ENCODE measurements at regions not wholly inside any gene's neighbourhood (a gene's known extent, or its start where the extent isn't known, plus 50 kb on each side); places are given as distances from the start of the nearest gene placed in this dataset.

- no peak for DNase-seq
Observed at GRCh38 chr10:36157486-36157885, 515.4 kb upstream of the FZD8 start.

GRCh38 chr10:36148207-36148606 lies 506.1 kb upstream of the FZD8 start:
- no peak for DNase-seq

GRCh38 chr10:36147529-36147928 lies 505.4 kb upstream of the FZD8 start:
- no peak for DNase-seq

GRCh38 chr10:36141856-36142560 lies 499.9 kb upstream of the FZD8 start:
- DNase-seq = peak; percentile 2

- no peak for DNase-seq
Observed at GRCh38 chr10:36129051-36129450, 487.0 kb upstream of the FZD8 start.

GRCh38 chr10:36126076-36126475 lies 484.0 kb upstream of the FZD8 start:
- DNase-seq = no peak

GRCh38 chr10:36119455-36119854 lies 477.4 kb upstream of the FZD8 start:
- DNase-seq = no peak

- no peak for DNase-seq
Observed at GRCh38 chr10:36118314-36118713, 476.2 kb upstream of the FZD8 start.

GRCh38 chr10:36117890-36118289 lies 475.8 kb upstream of the FZD8 start:
- no peak for DNase-seq

- DNase-seq = no peak
Observed at GRCh38 chr10:36117231-36117630, 475.1 kb upstream of the FZD8 start.

GRCh38 chr10:36116731-36117130 lies 474.6 kb upstream of the FZD8 start:
- DNase-seq = no peak

- DNase-seq = no peak
Observed at GRCh38 chr10:36116040-36116439, 473.9 kb upstream of the FZD8 start.

GRCh38 chr10:36115364-36115763 lies 473.3 kb upstream of the FZD8 start:
- DNase-seq = no peak

GRCh38 chr10:36114913-36115312 lies 472.8 kb upstream of the FZD8 start:
- DNase-seq = no peak

- no peak for DNase-seq
Observed at GRCh38 chr10:36114141-36114540, 472.0 kb upstream of the FZD8 start.

GRCh38 chr10:36111676-36112075 lies 469.6 kb upstream of the FZD8 start:
- DNase-seq = no peak

- DNase-seq = no peak
Observed at GRCh38 chr10:36110097-36110496, 468.0 kb upstream of the FZD8 start.

GRCh38 chr10:36109399-36110023 lies 467.4 kb upstream of the FZD8 start:
- DNase-seq = no peak

GRCh38 chr10:36097696-36098095 lies 455.6 kb upstream of the FZD8 start:
- no peak for DNase-seq

GRCh38 chr10:36096576-36096975 lies 454.5 kb upstream of the FZD8 start:
- no peak for DNase-seq

GRCh38 chr10:36094096-36094495 lies 452.0 kb upstream of the FZD8 start:
- DNase-seq = no peak

GRCh38 chr10:36092116-36092515 lies 450.0 kb upstream of the FZD8 start:
- DNase-seq = no peak

GRCh38 chr10:36091007-36091406 lies 448.9 kb upstream of the FZD8 start:
- DNase-seq = no peak

- no peak for DNase-seq
Observed at GRCh38 chr10:36089790-36090440, 447.8 kb upstream of the FZD8 start.

Data from retina (tissue), 1 donor.